Activated CD4-positive, alpha-beta T cell treated with anti-CD3 and anti-CD28 coated beads, Interleukin-10, Interleukin-2, amounts not matched to agents 100 ng/mL and 50 ng/mL, durations not matched to agents 16 hours and 8 hours (primary cell): ENCODE measurements at regions not wholly inside any gene's neighbourhood (a gene's known extent, or its start where the extent isn't known, plus 50 kb on each side); places are given as distances from the start of the nearest gene placed in this dataset.

Source experiments
- DNase-seq: peaks from one replicate; pipeline ENCODE4 v3.0.0-alpha.2; 2020

GRCh38 chr4:149296503-149296902, 519.1 kb downstream of the IQCM start:
- no peak for DNase-seq

- DNase-seq, result no peak
Observed at GRCh38 chr4:149296084-149296483, 519.6 kb downstream of the IQCM start.

DNA sequence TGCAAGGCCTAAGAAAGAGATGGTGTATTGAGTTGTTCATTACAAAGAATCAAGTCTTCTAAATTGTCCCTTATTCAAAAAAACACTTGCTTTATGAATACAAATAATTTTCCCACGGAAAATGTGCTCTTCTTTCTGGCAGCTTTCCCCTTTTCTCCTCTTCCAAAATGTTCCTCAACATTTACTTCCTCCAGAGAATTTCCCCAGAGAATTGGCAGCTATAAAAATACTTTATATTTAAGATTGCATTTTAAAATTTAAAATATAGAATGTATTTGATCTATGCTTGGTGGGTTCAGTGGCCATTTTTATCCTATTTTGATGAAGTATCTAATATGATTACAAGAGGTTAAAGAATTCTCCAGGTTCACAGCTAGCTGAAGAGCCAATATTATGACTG, 521.0 kb downstream of the IQCM start:
- no peak for DNase-seq

GRCh38 chr4:149293046-149293649, 522.5 kb downstream of the IQCM start:
- no peak for DNase-seq

- DNase-seq, result no peak
Observed at GRCh38 chr4:149292425-149293007, 523.1 kb downstream of the IQCM start.

DNA sequence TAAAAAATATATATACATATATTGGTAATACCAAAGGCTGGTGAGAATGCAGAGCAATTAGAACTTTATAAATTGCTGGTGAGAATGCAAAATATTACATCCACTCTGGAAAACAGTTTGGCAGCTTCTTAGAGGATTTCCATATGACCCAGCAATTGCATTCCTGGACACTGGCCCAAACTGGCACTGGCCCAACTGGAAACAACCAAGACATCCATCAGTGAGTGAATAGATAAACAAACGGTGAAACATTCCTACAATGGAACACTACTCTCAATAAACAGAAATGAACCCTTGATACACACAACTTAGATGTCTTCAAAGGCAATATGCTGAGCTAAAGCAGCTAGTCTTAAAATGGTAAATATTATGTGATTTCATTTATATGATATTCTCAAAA, 524.2 kb downstream of the IQCM start:
- no peak for DNase-seq

DNA sequence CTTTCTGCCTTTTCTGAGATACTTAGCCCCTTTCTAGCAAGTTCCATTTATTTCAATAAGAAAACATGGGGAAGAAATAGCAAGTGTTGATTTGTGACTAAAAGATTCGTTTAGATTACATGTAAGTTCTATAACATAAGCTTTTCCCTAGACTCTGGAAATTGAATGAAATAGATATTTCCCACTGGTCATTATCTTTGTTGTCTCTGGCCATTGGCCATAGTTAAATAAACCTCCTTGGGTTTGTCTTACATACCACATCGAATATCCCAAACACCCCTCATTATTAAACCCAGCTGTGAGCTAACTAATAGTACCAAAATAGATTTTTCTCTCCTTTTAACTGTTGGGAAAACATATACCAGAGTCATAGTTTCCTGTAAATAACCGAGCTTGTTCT, 534.8 kb downstream of the IQCM start:
- no peak for DNase-seq

DNA sequence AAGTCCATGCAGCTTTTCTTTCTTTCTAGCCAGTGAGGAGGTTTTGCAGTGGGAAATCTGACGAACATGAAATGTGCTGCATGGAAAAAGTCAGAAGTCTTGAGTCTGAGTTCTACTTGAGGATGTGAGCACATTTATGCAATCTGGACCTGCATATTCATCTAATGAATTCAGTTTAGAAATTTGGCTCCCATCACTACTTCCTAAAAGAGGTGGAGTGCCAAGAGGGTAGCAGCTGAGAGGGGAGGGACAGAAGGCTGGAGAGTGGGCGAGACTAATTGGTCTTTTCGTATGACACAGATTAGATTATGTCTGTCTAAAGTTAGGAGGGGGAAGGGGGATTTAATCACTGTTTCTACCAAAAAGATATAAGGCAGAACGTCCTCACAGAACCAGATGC, 535.9 kb downstream of the IQCM start:
- DNase-seq, result no peak

DNA sequence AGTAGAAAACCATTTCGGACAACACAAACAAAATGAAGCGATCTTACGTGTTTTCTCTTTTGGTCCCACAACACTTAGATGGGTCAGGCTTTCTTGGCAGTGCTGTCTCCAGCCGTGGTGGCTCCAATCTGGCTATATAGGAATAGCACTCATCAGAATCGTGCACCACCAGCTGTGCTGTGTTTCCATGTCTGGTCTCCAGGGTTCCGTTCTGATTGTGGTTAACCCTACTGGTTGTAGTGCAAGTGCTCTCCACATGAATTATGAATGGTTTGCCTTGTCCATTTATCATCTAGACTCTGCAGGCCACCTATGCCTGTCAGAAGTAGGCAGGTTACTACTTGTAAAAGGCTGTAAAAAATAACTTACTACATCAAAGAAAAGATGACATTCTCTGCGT, 536.3 kb downstream of the IQCM start:
- no peak for DNase-seq

GRCh38 chr4:149277705-149278104, 537.9 kb downstream of the IQCM start:
- no peak for DNase-seq

- DNase-seq, result no peak
Observed at GRCh38 chr4:149269835-149270234, 545.8 kb downstream of the IQCM start.

- DNase-seq, result no peak
Observed at GRCh38 chr4:149266301-149266700, 549.3 kb downstream of the IQCM start.

DNA sequence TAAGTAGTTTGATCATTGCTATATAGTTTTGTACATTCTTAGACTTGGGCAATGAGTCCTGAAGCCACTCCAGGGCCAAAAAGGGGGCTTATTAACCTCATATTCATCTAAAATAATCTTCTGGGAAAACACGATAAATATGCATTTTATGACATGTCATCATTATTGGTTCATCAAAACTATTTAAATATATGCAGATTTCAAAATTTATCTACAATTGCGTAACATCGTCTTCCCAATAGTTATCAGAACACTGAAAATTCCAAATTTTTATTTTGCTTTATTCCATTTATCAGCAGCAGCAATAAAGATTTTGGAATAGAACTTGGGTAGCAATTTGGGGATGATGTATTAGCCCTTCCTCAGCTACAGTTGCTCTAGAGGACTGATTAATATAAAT, 550.0 kb downstream of the IQCM start:
- no peak for DNase-seq

DNA sequence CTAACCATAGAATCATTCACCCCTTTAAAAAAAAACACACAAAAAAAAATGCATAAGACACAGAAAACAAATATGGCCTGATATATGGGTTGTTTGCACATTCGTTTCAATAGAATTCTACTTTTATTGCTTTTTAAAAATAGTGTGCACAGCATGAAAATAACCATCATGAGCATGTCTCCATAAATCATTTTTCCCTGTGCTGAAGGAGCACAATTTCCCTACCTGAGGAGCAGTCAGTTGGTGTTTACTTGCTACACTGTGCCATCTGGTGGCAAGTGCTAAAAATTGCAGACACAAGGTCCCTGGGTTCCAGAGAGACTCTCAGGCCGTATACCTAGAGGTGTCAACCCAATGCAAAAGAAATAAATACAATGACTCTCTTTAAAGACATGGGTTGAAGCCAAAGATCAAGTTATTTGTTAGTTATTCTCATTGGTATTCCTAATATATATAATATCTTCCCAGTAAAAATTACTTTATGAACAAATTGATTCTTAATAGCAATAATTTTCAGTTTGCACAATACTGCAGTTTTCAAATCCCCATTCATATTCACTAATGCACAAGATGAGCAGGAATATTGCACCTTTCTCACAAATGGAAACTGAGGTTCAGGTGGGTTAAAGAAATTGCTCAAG, 551.4 kb downstream of the IQCM start:
- DNase-seq, result peak; percentile 43

DNA sequence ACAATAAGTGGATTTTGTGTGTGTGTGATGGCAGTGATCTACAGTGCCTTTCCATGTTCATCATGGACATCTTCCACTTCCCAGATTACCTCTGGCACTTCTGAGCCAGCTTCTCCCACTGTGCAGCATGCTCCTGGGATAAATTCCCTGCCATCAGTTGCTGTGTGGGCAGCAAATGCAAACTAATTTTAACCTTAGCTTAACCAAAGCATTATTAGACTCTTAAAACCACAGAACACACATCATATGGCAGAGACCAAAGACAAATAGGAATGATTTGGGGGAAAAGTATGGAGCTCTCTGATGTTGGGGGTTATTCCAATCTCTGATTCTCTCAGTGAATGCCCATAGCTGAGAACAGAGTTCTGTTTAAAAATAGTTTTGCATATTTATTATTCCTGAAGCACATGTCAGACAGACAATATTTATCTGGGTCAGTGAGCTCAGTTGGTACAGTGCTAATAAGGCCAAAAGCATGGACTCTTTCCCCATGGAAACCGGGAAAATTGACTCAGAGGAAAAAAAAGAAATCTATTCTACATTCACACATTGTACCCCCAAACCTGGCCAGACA, 567.4 kb downstream of the IQCM start:
- DNase-seq, result no peak

DNA sequence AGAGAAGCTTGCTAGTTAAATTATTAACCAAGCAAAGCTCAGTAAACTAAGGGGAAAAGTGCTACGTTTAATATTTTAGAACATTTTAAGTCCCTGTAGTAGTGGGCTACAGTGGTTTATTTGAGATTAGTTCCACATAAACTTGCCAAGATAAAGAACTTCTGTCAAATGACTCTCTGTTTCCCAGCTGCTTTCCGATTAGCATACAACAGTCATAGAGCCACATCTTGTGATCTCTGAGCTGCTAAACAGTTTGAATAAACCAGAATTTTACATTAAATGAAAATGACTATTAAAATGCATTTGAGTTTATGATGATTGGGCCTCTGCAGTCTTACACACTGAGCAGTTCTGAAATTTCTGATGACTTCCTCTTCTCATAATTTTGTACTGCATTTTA, 568.5 kb downstream of the IQCM start:
- no peak for DNase-seq

DNA sequence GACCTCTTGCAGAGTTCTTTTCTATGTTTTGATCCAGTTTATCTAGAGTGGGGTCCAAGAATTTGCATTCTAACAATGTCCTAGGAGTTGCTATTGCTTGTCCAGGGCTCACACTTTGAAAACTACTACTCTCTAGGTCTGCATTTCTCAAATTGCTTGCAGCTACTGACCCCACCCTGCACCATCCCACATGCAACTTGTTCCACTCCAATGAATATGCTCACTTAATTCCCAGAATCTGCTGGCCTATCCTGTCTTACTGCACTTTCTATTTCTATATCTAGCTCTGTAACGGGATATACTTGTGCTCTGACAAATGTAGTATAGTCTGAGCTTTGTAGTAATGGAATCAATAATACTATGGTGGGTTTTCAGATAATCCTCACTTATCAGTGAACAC, 570.3 kb downstream of the IQCM start:
- DNase-seq, result no peak

DNA sequence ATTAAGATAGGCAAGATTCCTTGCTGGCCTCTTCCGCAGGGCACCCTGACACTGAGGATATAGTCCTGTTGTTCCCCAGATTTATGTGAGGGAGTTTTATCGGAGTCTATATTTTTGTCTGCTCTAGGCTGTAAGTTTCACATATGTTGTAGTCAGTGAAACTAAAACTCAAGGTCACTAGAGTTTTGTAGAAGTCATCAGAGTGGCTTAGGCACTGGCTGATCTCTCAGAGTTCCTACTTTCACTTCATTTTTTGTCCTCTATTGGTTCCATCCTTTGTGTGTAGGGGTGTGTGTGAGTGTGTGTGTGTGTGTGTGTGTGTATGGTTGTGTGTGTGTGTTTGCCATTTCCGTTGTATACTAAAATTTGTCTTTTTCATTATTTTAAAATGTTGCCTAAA, 577.5 kb downstream of the IQCM start:
- no peak for DNase-seq

DNA sequence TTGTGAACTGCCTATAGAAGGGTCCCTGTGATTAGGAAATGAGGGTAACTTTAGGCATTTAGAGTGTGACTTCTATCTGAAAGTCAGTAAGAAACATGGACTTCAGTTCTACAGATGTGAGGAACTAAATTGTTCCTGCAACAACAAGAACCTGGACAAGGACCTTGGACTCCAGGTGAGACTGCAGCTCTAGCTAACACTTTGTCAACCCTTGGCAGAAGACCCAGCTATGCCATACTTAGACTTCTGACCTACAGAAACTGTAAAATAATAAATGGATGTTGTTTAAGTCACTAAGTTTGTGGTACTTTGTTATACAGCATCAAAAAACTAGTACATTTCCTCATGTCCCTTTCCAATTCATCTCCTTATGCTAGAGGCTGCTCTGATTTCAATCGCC, 580.8 kb downstream of the IQCM start:
- no peak for DNase-seq

DNA sequence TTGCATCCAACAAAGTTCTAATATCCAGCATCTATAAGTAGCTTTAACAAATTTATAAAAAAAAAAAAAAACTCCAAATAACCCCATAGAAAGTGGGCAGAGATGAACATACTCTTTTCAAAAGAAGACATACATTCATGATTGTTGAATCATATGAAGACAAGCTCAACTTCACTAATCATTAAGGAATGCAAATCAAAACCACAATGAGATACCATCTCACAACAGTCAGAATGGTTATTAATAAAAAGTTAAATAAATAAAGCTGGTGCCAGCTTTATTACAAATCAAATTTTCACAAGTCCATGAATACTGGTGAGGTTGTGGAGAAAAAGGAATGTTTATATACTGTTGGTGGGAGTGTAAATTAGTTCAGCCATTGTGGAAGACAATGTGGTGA, 592.0 kb downstream of the IQCM start:
- no peak for DNase-seq

DNA sequence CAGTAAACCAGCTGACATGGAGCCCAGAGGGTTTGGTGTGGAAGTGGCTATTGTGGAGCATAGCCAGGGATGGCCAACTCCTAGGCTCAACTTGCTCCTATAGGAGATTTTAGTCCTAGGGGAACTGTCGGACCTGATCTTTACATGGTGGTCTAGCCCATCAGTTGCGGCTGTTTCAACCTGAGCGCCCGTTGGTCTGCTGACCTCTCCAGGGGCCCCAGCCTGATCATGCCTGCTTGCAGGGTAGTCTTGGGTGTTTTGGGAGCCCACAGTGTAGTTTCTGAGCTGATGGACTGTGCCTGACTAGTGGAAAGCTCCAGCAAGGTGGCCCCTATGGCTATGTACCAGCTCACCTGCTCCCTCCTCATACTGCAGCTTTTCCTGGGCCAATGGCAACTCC, 597.0 kb downstream of the IQCM start:
- DNase-seq, result no peak

DNA sequence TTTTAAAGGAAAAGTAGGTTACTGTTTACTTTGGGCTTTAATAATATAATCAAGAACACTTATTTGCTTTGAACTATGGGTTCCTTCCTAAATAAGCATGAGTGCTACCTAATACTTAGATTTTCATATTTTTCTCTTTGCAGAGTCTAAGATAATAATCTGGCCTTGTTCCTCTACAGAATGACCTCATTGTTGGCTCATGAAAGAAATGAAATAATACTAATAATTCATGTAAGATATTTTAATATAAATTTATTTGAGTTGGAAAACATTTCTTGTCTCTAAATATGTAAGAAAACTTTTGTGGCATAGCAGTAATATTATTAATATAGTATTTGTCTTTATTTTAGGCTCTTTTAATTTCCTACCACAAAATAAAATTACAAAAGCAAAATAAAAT, 601.3 kb downstream of the IQCM start:
- DNase-seq, result no peak

DNA sequence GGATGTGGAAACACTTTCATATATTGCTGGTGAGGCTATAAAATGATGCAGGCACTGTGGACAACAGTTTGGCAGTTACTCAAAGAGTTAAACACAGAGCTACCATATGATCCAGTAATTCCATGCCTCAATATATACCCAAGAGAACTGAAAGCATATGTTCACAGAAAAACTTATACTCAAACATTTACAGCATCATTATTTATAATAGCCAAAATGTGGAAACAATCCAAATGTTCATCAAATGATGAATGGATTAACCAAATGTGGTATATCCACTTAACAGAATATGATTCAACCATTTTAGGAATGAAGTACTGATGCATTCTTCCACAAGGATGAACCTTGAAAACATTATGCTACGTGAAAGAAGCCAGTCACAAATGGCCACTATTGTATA, 603.8 kb downstream of the IQCM start:
- no peak for DNase-seq

GRCh38 chr4:149203256-149204001, 612.2 kb downstream of the IQCM start:
- DNase-seq, result no peak
